ENCODE measurements at regions not wholly inside any gene's neighbourhood (a gene's known extent, or its start where the extent isn't known, plus 50 kb on each side); places are given as distances from the start of the nearest gene placed in this dataset.

- H3K4me1 Mint-ChIP-seq (ENCODE audit: low read depth) = no peaks in the 10 kb centered on the region
- no peak for DNase-seq
- H3K4me3 Mint-ChIP-seq = no peak overlapping the region
- H3K27me3 Mint-ChIP-seq = no peaks in the 10 kb centered on the region
- H3K9me3 Mint-ChIP-seq = no peaks in the 10 kb centered on the region
- no peaks in the 10 kb centered on the region for H3K36me3 Mint-ChIP-seq (ENCODE audit: low read depth)
- H3K27ac Mint-ChIP-seq = no peak overlapping the region
Observed at GRCh38 chr2:133835821-133836619, 267.8 kb upstream of the NCKAP5 start.

DNA sequence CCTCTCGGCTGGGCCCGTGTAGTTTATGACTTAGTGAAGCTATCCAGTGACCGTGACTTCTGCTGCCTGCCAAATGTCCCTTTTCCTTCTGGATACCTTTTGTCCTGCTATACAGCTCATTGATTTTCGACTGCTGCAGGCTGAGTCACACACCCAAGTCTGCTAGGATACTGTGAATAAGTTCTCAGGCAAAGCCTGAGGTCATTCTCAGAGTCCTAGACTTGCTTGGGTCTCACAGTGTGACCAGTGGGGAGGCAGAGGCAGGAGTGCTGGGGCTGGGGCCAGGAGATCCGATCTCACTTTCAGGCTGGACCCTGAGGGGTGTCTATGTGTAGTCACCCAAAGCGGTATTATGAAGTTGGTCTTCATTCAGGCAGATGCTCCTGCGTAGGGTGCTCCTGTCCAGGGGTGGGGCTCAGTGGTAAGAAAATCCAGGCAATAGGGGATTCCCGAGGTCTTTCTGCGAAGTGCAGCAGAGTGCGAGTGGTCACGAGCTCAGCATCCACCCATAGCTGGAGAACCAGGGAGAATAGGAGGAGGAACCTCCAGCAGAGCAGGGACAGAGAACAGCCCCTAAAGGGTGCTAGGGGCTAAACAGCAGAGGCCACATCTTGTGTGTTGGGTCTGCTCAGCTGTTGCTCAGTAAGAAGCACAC is 268.6 kb upstream of the NCKAP5 start:
- Mint-ChIP-seq H3K36me3 (ENCODE audit: low read depth) (no peaks in the 10 kb centered on the region), H3K9me3 (no peaks in the 10 kb centered on the region), H3K27me3 (no peaks in the 10 kb centered on the region), H3K4me3 (no peak overlapping the region), H3K27ac (no peak overlapping the region), H3K4me1 (ENCODE audit: low read depth) (no peaks in the 10 kb centered on the region)
- DNase-seq = no peak

GRCh38 chr2:133837441-133838094 is 269.3 kb upstream of the NCKAP5 start:
- DNase-seq = no peak
- H3K4me3 Mint-ChIP-seq = no peak overlapping the region
- H3K27me3 Mint-ChIP-seq = no peaks in the 10 kb centered on the region
- no peaks in the 10 kb centered on the region for H3K36me3 Mint-ChIP-seq (ENCODE audit: low read depth)
- H3K27ac Mint-ChIP-seq = no peak overlapping the region
- no peaks in the 10 kb centered on the region for H3K4me1 Mint-ChIP-seq (ENCODE audit: low read depth)
- H3K9me3 Mint-ChIP-seq = no peaks in the 10 kb centered on the region

DNA sequence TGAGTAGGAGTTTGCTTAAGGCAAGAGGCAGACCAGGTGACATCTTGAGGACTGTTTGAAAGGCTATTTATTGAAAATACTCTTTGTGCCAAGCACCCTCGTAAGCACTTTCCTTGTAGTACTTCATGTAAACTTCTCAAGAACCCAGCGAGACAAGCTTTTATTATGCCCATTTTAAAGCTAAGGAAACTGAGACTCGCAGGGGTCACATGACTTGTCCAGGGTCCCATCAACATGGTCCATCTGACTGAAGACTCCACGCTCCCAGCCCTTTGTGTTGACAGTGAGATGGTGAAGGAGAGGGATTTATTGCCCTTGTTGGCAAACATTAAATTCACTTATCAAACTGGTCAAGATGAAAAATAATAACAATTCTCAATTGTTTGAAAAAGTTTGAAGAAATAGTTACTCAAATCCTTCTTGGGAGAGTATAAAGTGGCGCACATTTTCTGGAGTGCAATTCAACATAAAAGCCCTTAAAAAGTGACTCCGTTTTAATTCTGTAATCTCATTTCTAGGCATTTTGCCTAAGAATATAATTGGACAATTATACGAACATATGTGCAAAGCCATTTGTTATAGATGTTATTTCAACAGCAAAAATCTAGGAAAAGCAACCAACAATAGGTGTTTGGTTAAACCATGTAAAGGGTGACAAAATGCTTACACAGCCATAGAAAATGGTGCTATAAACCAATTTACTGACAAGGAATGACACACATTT is 270.5 kb upstream of the NCKAP5 start:
- Mint-ChIP-seq H3K4me3 (no peak overlapping the region), H3K36me3 (ENCODE audit: low read depth) (no peaks in the 10 kb centered on the region), H3K4me1 (ENCODE audit: low read depth) (no peaks in the 10 kb centered on the region), H3K27ac (no peak overlapping the region), H3K27me3 (no peaks in the 10 kb centered on the region), H3K9me3 (no peaks in the 10 kb centered on the region)
- DNase-seq = no peak

- Mint-ChIP-seq H3K9me3 (no peaks in the 10 kb centered on the region), H3K36me3 (ENCODE audit: low read depth) (no peaks in the 10 kb centered on the region), H3K27me3 (no peaks in the 10 kb centered on the region), H3K4me1 (ENCODE audit: low read depth) (peaks cover 4% of the 10 kb centered on the region), H3K27ac (no peak overlapping the region), H3K4me3 (no peak overlapping the region)
- no peak for DNase-seq
Observed at GRCh38 chr2:133839677-133840076, 271.4 kb upstream of the NCKAP5 start.

DNA sequence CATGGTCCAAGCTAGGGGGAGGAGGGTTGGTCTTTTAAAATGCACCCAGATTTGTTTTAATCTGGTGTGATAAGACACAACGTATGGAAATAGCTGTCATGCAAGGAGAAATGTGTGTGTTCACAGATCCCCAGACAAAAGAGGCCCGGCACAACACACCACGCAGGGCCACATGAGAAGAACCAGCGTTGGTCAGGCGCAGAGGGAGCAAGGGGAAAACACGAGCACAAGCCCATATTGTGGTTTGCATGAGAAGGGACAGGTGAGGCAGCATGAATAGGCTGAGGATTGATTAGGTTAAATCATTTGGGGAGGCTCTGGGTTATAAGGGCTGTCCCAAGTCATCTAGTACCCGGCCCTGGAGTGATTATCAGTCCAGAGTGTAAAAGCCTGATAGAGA is 272.5 kb upstream of the NCKAP5 start:
- H3K4me1 Mint-ChIP-seq (ENCODE audit: low read depth) = peaks cover 4% of the 10 kb centered on the region
- no peak overlapping the region for H3K4me3 Mint-ChIP-seq
- DNase-seq = no peak
- peaks cover 6% of the 10 kb centered on the region for H3K27me3 Mint-ChIP-seq
- H3K36me3 Mint-ChIP-seq (ENCODE audit: low read depth) = no peaks in the 10 kb centered on the region
- H3K9me3 Mint-ChIP-seq = no peaks in the 10 kb centered on the region
- H3K27ac Mint-ChIP-seq = no peak overlapping the region

- no peak for DNase-seq
- Mint-ChIP-seq H3K9me3 (no peaks in the 10 kb centered on the region), H3K4me3 (no peak overlapping the region), H3K27ac (no peak overlapping the region), H3K4me1 (ENCODE audit: low read depth) (peaks cover 4% of the 10 kb centered on the region), H3K36me3 (ENCODE audit: low read depth) (no peaks in the 10 kb centered on the region), H3K27me3 (peaks cover 6% of the 10 kb centered on the region)
Observed at GRCh38 chr2:133841900-133842299, 273.6 kb upstream of the NCKAP5 start.

DNA sequence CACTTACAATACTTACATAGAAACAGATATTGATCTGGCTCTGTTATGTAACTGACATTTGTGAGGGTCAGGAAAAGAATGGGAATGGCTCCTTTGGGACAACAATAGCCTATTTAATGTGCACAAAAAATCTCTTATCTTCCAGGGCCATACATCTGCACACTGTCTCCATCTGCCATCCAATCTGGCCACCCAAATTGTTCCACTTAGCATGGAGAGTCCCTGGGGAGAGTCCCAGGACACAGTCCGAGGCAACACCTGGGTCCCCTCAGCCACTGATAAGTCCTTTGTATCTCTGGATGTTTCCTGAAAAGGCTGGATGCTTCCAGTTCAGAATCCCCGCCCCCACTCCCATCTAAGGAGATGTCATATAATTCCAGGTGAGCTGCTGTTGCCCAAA is 274.2 kb upstream of the NCKAP5 start:
- H3K36me3 Mint-ChIP-seq (ENCODE audit: low read depth) = no peaks in the 10 kb centered on the region

GRCh38 chr2:133843091-133843490 is 274.8 kb upstream of the NCKAP5 start:
- H3K9me3 Mint-ChIP-seq = no peaks in the 10 kb centered on the region
- H3K36me3 Mint-ChIP-seq (ENCODE audit: low read depth) = no peaks in the 10 kb centered on the region
- no peak overlapping the region for H3K27ac Mint-ChIP-seq
- no peak for DNase-seq
- H3K27me3 Mint-ChIP-seq = peaks cover 10% of the 10 kb centered on the region
- peaks cover 4% of the 10 kb centered on the region for H3K4me1 Mint-ChIP-seq (ENCODE audit: low read depth)
- H3K4me3 Mint-ChIP-seq = no peak overlapping the region

More for the DNA sequence above, 274.2 kb upstream of the NCKAP5 start:
- Mint-ChIP-seq H3K4me1 (ENCODE audit: low read depth) (peaks cover 4% of the 10 kb centered on the region), H3K9me3 (no peaks in the 10 kb centered on the region), H3K27me3 (peaks cover 6% of the 10 kb centered on the region), H3K27ac (no peak overlapping the region), H3K4me3 (no peak overlapping the region)
- DNase-seq = no peak

DNA sequence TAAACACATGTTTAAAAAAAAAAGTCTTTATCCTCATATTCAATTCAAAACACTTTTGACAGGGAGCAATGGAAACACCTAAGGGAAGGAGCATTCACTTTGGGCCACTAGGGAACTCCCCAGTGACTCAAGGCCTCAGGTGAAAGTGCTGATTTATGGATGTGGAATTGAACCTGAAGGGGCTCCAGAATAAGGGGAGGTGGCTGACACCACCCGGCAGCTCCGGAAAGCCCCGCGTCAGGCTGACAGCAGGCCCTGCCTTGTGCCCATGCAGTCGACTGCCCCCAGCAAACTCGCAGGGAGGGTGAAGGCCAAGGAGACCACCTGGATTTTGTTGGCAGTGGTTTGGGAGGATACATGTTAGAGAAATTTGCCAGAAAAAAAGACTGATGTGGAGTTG is 275.3 kb upstream of the NCKAP5 start:
- Mint-ChIP-seq H3K27ac (no peak overlapping the region), H3K27me3 (peaks cover 12% of the 10 kb centered on the region), H3K4me3 (no peak overlapping the region), H3K9me3 (no peaks in the 10 kb centered on the region), H3K4me1 (ENCODE audit: low read depth) (peaks cover 4% of the 10 kb centered on the region), H3K36me3 (ENCODE audit: low read depth) (no peaks in the 10 kb centered on the region)
- DNase-seq = no peak

DNA sequence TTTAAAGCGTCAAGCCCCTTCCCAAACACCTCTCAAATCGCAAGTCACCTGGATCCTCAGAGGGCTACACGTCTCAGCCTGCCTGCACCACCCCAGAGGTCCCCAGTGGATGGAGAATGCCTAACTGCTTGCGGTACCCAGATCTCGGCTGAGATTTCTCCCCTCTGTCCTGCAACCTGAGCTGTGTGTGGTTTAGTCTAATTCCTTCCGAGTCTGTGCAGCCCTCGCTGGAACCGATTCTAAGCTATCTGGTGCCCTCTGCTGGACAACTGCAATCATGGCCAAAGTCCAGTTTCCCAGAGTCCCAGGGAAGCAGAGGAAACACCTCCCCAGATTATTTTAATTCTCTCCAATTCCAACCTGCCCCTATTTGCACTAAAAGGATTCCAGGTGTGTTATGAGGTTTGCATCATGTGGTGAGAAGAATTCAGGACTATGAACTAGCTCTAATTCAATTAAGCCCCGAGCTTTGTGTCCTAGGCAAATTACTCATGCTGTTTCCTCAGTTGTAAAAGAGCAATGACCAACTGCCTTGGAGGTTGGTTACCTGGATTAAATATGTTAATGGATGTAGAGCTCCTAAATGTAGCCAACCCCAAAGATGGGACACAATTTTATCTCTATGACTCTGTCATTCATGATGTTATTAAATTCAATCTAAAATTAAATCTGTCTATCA is 276.1 kb upstream of the NCKAP5 start:
- DNase-seq = peak; percentile 61

GRCh38 chr2:133846476-133846875 is 278.2 kb upstream of the NCKAP5 start:
- H3K4me1 Mint-ChIP-seq (ENCODE audit: low read depth) = peaks cover 4% of the 10 kb centered on the region

More for the DNA sequence above, 276.1 kb upstream of the NCKAP5 start:
- Mint-ChIP-seq H3K4me1 (ENCODE audit: low read depth) (peaks cover 4% of the 10 kb centered on the region), H3K27me3 (peaks cover 17% of the 10 kb centered on the region), H3K4me3 (no peak overlapping the region), H3K9me3 (no peaks in the 10 kb centered on the region), H3K27ac (no peak overlapping the region), H3K36me3 (ENCODE audit: low read depth) (no peaks in the 10 kb centered on the region)

GRCh38 chr2:133847591-133847990 is 279.3 kb upstream of the NCKAP5 start:
- no peak for DNase-seq
- Mint-ChIP-seq H3K36me3 (ENCODE audit: low read depth) (no peaks in the 10 kb centered on the region), H3K9me3 (no peaks in the 10 kb centered on the region), H3K4me3 (no peak overlapping the region), H3K4me1 (ENCODE audit: low read depth) (peaks cover 4% of the 10 kb centered on the region), H3K27me3 (peaks cover 28% of the 10 kb centered on the region), H3K27ac (no peak overlapping the region)

More at GRCh38 chr2:133846476-133846875, 278.2 kb upstream of the NCKAP5 start:
- Mint-ChIP-seq H3K9me3 (no peaks in the 10 kb centered on the region), H3K27ac (no peak overlapping the region), H3K27me3 (peaks cover 26% of the 10 kb centered on the region), H3K4me3 (no peak overlapping the region), H3K36me3 (ENCODE audit: low read depth) (no peaks in the 10 kb centered on the region)
- no peak for DNase-seq

DNA sequence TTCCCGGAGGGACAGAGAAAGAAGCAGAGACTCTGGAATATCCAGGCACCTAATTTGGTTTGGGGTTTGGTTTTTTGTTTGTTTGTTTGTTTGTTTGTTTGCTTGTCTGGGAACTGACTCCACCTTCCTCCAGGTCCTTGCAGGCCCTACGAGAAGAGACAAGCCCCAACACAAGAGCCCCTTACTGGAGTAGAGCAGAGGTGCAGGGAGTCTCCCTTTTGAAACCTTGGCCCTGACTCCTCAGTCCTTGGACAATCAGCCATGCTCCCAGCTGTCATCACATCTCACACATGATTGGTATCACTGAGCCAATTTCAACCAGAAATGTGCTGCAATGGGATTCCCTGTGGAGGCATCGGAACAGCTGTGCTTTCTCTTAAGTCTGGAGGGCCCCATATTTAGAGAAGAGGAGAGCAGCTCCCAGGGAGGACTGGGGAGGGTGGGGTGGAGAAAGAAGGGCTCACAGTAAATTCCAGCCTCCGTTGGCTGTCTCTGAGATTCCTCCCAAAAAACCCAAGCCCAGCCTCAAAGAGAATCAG is 279.9 kb upstream of the NCKAP5 start:
- Mint-ChIP-seq H3K27ac (no peak overlapping the region), H3K36me3 (ENCODE audit: low read depth) (no peaks in the 10 kb centered on the region), H3K9me3 (no peaks in the 10 kb centered on the region), H3K4me3 (no peak overlapping the region), H3K4me1 (ENCODE audit: low read depth) (peaks cover 4% of the 10 kb centered on the region), H3K27me3 (peaks cover 28% of the 10 kb centered on the region)
- DNase-seq = no peak
